HuH-7.5 (cell line): ENCODE measurements at regions not wholly inside any gene's neighbourhood (a gene's known extent, or its start where the extent isn't known, plus 50 kb on each side); places are given as distances from the start of the nearest gene placed in this dataset.
"Not testable (repeated sequence)": the region's sequence is repeated elsewhere in the genome, so short reads cannot be mapped to it uniquely, and the experiment has no call there.

ENCODE experiments used
- DNase-seq: peaks from one replicate; pipeline ENCODE4 v3.0.0; 2011; ENCODE audit warnings: low spot score

DNA sequence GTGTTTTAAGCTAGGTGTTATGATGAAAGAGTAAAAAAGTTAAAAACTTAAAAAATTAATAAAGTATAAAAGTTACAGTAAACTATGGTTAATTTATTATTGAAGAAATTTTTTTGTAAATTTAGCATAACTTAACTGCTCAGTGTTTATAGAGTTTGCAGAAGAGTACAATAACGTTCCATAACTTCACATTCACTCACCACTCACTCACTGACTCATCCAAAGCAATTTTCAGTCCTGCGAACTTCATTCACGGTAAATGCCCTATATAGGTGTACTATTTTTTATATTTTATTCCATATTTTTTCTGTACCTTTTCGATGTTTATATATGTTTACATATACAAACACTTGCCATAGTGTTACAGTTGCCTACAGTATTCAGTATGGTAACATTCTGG, 694.8 kb upstream of the SLC39A10 start:
- DNase-seq, result no peak

DNA sequence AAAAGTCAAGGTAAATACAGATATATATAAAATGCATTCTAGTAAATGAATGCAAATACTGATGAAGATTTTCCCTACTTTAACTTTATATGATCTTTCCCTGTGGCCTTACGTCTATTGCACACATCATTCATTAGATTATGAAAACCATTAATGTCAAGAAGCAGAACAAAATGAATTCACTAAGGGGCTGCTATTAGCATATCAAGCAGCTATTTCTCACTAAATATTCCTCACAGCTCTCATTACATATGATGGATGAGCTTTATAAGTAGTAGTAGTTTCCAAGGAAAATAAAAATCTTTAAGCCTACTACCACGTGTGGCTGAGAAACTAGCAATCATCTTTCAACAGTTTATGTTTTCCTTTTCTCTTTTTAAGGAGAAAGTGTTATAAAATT, 702.8 kb upstream of the SLC39A10 start:
- DNase-seq, result no peak

DNA sequence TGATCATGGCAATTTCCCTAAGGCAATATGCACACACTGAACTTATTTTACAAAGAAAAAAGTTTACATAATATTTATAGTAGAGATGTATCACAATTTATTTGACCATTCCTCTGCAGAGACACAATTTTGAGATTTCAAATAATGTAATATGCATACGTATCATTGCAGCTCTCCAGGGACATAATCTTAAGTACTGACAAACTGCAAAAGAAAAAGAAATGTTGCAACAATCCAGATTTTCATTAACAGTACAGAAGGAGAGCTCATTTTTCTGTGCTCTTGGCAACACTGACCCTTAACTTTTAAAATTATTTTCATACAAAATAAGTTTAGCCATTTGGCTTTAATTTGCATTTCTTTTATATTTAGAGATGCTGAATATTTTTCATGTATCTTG, 710.2 kb upstream of the SLC39A10 start:
- no peak for DNase-seq

DNA sequence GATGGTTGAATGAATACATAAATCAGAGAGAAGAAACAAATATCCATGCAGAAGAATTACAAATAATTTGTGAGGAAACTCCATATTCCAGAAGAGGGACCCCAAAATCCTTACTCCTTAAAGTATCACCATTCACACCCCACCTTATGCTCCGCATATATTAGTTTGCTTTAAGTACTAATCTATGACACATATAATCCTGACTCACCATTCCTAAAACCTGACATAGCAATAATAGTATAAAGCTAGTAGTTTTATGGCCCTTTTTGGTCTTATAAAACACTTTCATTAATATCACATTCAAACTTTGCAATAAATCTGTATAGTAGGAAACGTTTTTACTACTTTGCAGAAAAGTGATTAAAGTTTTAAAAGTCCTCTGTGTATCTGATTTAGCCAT, 719.0 kb upstream of the SLC39A10 start:
- no peak for DNase-seq

DNA sequence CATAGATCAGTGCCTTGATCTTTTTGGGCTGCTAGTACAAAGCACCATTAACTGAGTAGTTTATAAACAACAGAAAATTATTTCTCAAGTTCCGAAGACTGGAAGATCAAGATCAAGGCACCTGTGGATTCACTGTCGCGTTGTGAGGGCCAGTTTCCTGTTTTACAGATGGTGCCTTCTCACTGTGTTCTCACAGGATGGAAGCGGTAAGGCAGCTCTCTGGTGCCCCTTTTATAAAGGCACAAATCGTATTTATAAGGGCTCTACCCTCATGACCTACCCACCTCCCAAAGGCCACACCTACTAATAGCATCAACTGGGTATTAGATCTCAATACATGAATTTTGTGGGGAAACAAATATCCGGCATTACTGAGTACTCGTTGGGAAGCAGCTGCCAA, 729.5 kb upstream of the SLC39A10 start:
- DNase-seq, result no peak

DNA sequence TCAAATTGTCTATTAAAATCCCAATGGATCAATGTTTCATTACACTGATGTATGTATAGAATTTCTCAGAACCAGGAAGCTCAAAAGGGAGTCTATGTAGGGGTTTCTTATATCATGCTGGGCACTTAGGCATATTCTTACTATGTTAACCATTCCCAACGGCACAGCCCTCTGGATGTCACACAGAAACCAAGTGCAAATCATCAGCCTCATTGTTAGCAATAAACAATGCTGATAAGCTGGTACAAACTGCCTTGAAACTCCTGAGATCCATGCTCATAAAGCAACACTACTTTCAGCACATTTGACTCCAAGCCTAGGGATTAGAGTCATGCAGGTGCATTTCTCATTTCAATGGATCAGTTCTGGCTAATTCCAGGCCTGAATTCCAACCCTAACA, 730.2 kb upstream of the SLC39A10 start:
- DNase-seq, result no peak

DNA sequence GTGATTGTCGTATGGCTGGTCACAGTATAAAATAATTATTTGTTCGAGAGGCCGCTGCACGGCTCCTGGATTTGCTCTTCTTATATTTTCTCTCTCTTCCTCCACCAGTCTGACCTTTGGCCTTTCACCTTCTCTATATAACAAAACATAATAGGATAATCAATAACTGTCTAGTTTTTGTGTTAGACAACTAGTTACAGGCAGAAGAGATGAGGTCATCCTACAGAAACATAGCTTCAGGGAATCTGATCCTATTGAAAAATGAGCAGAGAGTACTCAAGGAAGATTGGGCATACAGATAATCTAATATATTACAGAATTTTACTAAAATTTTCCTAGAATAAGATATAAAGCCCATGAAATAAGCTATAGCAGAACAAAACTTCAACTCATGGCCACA, 731.3 kb upstream of the SLC39A10 start:
- no peak for DNase-seq

DNA sequence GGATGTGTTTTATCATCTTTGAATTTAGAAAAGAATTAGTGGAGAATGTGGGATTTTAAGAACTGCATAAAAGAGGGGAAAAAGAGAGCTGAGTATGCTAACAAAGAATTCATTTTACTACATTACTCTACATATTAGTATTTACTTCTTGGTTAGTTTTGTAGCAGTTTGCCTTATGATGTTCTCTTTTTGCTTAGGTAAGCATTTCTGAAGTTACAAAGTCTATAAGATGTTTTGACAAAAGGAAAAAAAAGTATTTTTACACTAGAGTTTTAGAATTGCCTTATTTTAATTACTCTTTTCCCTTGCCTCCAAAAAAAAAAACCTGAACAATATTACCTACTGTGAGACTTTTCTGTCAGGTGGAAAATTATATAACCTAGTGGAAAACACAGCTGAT, 739.5 kb upstream of the SLC39A10 start:
- DNase-seq, result no peak

DNA sequence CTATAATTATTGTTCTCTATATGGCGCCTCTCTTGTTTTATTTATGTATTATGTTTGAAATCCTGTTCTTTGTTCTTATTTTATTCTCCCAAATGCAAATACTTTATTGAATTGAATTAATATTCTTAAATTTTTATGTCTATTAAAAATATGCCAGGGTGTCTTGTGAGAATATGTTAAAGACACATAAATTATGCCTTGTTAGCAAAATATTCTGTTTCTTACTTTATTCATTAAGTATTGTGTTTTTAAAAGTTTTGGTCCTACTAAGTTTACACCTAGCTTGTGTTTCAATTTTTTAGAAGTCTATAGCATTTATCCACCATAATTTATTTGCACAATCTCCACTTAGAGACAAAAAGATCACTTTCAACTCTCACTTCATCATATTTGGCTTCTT, 741.5 kb upstream of the SLC39A10 start:
- no peak for DNase-seq

DNA sequence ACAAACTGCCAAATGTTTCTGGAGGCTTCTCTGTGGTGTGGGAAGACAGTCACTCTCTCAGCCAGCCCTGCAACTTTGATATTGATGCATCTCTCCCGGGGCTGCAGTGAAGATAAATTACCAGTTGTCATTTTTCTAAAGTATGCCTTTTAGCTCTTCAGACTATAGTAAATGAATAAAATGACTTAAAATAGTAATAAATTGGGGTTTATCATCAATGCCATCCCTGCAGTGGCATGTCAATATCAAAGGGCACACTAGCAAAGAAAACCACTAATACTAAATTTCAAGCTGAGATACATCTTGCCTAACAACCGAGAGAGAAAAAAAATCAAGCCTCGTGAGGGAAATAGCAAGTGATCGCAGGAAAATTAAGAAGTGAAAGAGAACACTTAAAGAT, 749.5 kb upstream of the SLC39A10 start:
- no peak for DNase-seq

DNA sequence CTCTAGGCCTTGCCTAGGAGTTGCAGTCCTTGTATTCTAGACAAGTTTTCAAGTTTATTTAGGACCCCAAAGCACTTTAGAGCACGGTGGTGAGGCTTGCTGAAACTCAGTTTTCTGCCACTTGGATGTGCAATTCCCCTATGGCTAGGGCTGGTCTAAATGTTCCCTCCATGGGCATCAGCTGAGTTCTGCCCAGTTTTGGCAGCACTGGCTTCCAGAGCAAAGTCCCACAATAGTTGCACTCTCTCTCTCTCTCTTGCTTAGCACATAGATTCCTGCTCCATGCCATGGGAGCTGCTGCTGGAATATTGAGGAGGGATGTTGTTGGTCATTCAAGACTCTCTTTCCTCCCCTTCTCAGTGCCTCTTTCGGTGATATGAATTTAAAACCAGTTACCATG, 760.2 kb upstream of the SLC39A10 start:
- no peak for DNase-seq

DNA sequence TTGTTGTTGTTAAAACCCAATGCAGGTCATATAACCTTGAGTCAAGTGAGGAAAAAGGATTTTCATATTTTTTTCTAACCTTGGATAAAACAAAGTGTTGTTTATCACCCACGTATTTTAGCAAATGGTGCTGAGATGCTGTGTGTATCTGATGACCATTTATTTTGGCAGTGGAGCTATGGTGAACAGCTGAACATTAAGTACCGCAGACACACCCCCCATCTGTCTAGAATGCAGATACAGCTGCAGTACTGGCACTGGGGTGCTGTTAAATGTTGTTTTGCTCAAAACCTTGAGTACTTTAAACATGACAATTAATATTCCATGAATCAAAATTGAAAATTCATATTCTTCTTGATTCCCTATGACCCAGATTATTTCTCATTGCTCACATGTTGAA, 773.3 kb upstream of the SLC39A10 start:
- DNase-seq, result no peak

DNA sequence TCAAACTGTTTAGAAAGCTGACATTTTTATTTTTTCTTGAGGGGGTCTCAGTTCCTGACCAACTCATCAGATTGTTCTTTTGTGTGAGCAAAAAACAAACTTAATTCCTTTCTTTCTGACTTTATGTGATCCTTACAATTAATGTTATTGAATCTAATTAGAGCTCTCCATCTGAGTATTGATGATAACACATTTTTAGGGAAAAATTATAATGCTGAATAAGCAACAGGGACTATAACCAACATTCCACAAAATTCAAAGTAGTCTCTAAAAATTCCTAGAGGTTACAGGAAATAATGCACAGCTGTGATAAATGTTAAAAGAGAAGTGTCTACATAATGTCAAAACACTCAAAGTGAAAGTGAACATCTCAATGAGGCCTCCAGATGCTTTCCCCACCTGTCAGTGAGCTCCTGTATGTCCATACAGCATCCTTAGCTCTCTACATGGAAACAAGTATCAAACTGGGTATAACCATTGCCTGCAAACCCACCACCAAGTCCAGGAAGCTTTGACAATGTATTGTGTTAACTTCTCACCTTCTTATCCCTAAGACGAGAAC, 786.0 kb upstream of the SLC39A10 start:
- no peak for DNase-seq

DNA sequence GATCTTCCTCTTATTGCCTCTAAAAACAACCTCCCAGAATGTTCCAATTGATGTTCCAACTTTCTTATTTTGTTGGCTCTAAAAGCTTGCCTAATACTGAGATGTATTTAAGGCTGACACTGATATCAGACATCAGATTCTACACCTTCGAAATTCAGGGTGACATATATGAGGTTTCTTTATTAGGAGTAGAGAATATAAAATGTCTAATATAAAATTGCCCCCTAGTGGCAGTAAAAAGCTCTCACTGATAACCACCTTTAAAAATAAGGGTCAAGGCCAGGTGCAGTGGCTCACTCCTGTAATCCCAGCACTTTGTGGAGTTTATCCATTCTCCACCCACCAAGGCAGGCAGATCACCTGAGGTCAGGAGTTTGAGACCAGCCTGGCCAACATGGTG, 789.7 kb upstream of the SLC39A10 start:
- no peak for DNase-seq

DNA sequence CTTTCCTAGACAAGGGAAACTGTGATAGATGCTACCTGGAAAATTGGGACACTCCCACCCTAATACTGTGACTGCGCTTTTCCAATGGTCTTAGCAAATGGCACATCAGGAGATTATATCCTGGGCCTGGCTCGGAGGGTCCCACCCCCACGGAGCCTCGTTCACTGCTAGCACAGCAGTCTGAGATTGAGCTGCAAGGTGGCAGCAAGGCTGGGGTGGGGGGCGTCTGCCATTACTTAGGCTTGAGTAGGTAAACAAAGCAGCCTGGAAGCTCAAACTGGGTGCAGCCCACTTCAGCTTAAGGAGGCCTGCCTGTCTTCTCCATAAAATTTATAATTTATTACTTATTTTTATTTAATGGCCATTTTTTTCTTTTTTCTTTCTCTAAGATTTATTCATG, 802.1 kb upstream of the SLC39A10 start:
- DNase-seq, result no peak

DNA sequence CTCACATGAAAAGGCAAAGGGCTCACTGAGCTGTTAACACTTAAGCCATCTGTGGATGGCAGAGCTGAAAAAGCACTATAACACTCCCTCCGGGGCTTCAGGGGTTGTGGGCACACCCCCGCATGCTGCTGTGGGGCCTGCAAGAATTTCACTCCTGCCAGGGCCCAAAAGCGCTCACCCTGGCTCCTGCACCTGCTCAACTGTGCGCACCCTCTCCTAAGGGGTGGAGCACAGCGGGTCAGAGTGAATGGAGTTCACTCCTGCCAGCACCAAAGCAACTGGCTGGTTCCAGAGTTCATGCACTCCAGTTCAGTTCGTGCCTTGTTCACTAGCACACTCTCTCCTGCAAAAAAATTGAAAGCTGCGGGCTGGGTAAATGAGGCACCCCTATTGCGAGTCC, 814.2 kb upstream of the SLC39A10 start:
- no peak for DNase-seq

DNA sequence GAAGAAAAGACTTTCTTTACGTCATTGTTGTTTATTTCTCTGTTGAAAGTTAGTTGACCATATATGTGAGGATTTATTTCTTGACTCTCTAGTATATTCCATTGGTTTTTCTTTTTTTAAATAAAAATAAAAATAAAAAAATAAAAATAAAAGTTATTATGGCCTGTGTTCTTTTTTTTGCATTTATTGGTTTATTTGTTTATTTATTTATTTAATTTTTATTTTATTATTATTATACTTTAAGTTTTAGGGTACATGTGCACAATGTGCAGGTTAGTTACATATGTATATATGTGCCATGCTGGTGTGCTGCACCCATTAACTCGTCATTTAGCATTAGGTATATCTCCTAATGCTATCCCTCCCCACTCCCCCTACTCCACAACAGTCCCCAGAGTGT, 822.7 kb upstream of the SLC39A10 start:
- DNase-seq, result not testable (repeated sequence)

DNA sequence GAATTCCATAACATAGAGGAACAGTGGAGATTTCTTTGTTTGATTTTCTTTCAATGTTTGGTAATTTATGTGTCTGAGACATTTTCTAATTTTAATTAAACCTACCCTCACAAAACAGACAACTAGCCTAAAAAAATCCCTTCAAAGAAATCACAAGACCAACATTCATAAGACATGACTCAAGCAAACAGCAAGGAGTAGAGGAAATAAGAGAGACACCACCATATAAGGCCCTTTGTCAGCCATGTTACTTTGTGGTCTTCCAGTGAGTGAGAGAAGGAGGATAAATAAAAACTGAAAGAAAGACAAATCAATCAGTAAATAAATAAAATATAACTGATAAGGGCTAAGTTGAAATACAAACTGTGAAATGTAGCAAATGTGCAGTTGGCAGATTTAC, 830.8 kb upstream of the SLC39A10 start:
- no peak for DNase-seq

DNA sequence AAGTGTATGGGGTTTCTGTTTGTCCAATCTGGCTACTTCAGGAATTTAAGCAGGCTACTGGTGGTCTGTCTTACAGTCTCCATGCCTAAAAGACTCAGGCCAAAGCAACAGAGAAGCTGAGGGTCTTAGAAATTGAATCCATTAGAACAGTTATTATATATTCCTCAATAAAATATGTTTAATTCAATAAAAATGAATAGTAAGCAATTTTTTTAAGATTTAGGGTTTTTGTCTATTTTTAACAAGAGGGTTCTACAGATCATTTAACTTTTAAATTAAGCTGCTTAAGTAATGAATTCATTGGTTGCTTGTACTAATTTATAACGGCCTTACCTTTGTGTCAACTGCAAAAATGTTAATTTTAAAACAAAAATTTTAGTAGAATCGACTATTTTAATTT, 832.6 kb upstream of the SLC39A10 start:
- DNase-seq, result no peak

DNA sequence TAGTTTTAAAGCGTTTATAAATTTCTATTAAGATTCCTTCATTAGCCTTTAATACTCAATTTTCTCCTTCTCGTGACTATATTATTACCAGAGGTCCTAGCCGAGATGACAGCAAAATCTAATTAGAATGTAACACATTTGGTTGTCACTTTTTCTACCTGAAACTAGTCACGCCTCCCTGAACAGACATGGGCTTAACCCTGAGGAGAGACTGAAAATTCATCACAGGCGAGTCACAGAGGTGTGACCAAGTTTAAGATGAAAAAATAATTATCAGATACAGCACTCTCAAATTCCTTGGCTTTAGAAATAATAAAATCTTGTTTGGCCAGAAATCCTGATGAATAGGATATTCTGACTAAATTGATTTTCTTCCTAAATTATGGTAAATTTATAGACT, 834.4 kb upstream of the SLC39A10 start:
- no peak for DNase-seq

DNA sequence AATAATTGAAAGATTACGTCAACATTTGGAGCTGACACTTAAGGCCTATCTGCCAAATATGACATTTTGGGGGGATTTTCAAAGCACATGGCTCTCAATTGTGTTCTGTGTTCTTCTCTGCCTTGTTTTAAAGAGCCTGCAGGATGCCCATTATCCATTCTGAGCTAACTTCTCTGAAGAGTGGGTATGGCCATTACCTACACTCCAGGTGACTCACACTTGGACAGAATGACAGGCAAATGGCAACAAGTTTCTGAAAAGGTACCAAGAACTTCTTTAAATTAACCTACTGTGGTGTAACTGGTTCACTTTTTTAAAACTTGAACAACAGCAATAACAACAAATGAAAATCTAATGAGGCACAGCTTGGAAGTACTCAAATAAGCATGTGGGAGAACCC, 834.9 kb upstream of the SLC39A10 start:
- DNase-seq, result no peak

DNA sequence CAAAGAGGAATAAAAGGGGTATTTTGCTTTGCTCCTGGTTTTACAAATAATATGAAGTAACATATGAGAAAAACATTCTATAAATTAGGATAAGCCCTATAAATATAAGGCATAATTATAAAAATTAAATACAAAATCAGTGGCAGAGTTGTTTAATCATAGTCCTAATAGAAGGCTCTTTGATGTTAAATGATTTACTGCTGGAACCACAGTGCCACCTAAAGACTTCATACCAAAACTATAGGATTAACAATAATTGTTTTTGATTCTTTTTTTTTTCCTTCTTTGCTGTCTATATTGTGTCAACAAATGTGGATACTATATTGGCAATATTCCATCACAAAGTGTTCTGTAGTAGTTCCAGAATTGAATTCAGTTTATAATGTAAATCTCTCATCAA, 837.7 kb upstream of the SLC39A10 start:
- no peak for DNase-seq

DNA sequence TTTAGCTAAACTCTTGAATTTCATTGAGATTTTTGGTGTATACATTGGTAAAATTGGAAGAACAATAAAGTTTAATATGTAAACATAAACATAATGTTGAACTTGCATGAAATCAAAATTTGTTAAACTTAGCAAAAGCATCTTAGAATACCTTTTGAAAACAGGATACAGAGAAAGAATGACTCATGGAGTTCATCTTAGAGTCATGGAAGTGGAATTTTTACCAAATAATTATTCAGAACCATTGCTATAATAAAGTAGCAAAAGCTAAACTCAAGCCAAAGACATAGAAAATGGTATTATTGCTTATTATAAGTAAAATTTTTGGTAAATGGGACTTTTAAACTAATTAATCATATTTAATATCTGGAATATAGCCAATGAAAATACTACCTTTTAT, 841.6 kb upstream of the SLC39A10 start:
- DNase-seq, result no peak

DNA sequence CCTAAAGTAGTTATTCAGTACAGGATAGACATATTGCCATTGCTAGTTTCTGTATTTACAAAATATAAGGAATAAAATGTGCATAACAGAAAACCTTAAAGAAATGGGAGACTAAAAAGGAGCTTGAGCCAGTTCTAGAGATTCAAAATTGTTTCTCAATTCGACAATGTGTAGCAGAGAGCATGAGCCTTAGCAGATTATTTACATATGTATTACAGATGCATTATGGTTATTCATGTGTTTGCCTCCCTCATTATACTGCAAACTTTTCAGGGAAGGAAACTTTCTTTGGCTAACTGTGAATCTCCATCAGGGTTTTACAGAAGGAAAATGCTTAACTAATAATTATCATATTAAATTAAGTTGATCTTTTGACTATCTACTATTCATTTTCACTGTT, 854.4 kb upstream of the SLC39A10 start:
- DNase-seq, result no peak

DNA sequence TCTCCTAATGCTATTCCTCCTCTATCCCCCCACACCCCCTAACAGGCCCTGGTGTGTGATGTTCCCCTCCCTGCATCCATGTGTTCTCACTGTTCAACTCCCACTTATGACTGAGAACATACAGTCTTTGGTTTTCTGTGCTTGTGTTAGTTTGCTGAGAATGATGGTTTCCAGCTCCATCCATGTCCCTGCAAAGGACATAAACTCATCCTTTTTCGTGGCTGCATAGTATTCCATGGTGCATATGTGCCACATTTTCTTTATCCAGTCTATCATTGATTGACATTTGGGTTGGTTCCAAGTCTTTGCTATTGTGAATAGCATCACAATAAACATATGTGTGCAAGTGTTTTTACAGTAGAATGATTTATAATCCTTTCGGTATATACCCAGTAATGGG, 870.0 kb upstream of the SLC39A10 start:
- not testable (repeated sequence) for DNase-seq
